Right lobe of liver (tissue), 6 donors: ENCODE measurements at regions not wholly inside any gene's neighbourhood (a gene's known extent, or its start where the extent isn't known, plus 50 kb on each side); places are given as distances from the start of the nearest gene placed in this dataset.

Experiments used
- ATAC-seq, 4 donors: fragments of 200-7000 bp; cut with Tn5 transposase; one replicate each; pipeline ENCODE4 v1.9.1; 2020; ENCODE audit warnings: mild to moderate bottlenecking in 4 of 4, moderate library complexity in 4 of 4
- DNase-seq, 3 donors: peaks; one replicate each; pipeline ENCODE4 v3.0.0-alpha.2; 2020
- H3K27ac ChIP-seq, 3 donors: fragments of 200-600 bp; one replicate each; pipeline ENCODE4 v1.8.0; 2022
- H3K27me3 ChIP-seq, 2 donors: fragments of 200-600 bp; one replicate each; pipeline ENCODE4 v1.8.0; 2022
- H3K36me3 ChIP-seq, 4 donors: fragments of 200-600 bp; sonication (generic) in 1 of 4; one replicate each; pipeline versions ENCODE4 v1.5.1 to v1.8.0; 2017 to 2022; ENCODE audit warnings: control low read depth in 1 of 4
- H3K4me1 ChIP-seq, 4 donors: fragments of 200-600 bp; sonication (generic) in 1 of 4; one replicate each; pipeline versions ENCODE4 v1.5.1 to v1.8.0; 2017 to 2022; ENCODE audit warnings: control low read depth in 1 of 4
- H3K4me3 ChIP-seq, 3 donors: fragments of 200-600 bp; one replicate each; pipeline ENCODE4 v1.8.0; 2022
- H3K9me3 ChIP-seq, 4 donors: fragments of 200-600 bp; sonication (generic) in 1 of 4; one replicate each; pipeline versions ENCODE4 v1.5.1 to v1.8.0; 2017 to 2022; ENCODE audit warnings: control low read depth in 1 of 4
- POLR2A ChIP-seq: fragments of 450-650 bp; IDR thresholded peaks from one replicate; pipeline ENCODE4 v1.6.1; 2017; ENCODE audit warnings: antibody characterized with exemption, mild to moderate bottlenecking
- WGBS: methylation state at CpG from one replicate; pipeline ENCODE4 v1.1.6; 2018; ENCODE audit warnings: low coverage, low lambda C conversion rate; ENCODE audit not compliant: insufficient coverage; ENCODE audit errors: missing lambda C conversion rate; 5-methylcytosine and 5-hydroxymethylcytosine counted together
- intact Hi-C, 2 donors: fragments of 100-400 bp; cut with DNase I; formaldehyde crosslinking; loops; one replicate each; pipeline versions ENCODE4 v1.11.2 to v1.14.1; 2022
- TF ChIP-seq, protein P1 (sequence below), 4 donors: fragments of 200-600 bp in 3 of 4; fragments of 450-650 bp in 1 of 4; IDR thresholded peaks; one replicate each; pipeline versions ENCODE4 v1.5.1 to v1.8.0; 2016 to 2022; ENCODE audit warnings: antibody characterized with exemption in 4 of 4, mild to moderate bottlenecking in 2 of 4
- donor health status: DM: no; HTN: yes; CAD: no.
- donor health status: DM: no; HTN: no; CAD: no.
- donor health status: DM: no; HTN: no; CAD: no.
- donor health status: DM: no; HTN: yes; CAD: no.
- donor health status: DM: no; HTN: yes; CAD: no.

DNA sequence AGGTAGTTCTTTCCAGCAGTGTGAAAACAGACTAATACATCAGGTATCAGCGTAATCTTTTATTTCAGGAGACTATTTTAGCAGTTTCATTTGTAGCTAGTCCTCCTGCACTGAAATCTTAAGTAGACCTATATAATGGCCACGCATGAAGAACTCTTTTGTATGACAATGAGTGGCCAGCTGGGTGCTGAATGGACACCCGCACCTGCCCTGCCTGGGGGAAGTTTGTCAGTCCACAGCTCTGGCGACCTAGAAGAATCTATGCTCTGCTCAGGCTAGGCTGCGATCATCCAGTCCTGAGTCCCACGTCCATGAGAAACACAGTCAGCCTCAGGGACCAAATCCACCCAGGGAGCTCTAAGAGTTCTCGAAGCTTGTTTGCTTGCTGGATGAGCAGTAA lies 709.2 kb upstream of the ID2 start:
- Histone ChIP-seq H3K27ac (no peak overlapping the region), H3K36me3 (no peaks in the 10 kb centered on the region), H3K4me3 (no peak overlapping the region), H3K27me3 (no peaks in the 10 kb centered on the region), H3K9me3 (no peaks in the 10 kb centered on the region), H3K4me1 (no peaks in the 10 kb centered on the region)
- DNase-seq (no peak), ATAC-seq (no peak)
- intact Hi-C loops, result no loop called here
- no peak for TF ChIP-seq POLR2A
- TF ChIP-seq, protein P1, sequence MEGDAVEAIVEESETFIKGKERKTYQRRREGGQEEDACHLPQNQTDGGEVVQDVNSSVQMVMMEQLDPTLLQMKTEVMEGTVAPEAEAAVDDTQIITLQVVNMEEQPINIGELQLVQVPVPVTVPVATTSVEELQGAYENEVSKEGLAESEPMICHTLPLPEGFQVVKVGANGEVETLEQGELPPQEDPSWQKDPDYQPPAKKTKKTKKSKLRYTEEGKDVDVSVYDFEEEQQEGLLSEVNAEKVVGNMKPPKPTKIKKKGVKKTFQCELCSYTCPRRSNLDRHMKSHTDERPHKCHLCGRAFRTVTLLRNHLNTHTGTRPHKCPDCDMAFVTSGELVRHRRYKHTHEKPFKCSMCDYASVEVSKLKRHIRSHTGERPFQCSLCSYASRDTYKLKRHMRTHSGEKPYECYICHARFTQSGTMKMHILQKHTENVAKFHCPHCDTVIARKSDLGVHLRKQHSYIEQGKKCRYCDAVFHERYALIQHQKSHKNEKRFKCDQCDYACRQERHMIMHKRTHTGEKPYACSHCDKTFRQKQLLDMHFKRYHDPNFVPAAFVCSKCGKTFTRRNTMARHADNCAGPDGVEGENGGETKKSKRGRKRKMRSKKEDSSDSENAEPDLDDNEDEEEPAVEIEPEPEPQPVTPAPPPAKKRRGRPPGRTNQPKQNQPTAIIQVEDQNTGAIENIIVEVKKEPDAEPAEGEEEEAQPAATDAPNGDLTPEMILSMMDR (IDR thresholded peaks at IDR 0.05), result no peak
- WGBS, result 95% methylated on average over 5 of the region's 7 CpGs

DNA sequence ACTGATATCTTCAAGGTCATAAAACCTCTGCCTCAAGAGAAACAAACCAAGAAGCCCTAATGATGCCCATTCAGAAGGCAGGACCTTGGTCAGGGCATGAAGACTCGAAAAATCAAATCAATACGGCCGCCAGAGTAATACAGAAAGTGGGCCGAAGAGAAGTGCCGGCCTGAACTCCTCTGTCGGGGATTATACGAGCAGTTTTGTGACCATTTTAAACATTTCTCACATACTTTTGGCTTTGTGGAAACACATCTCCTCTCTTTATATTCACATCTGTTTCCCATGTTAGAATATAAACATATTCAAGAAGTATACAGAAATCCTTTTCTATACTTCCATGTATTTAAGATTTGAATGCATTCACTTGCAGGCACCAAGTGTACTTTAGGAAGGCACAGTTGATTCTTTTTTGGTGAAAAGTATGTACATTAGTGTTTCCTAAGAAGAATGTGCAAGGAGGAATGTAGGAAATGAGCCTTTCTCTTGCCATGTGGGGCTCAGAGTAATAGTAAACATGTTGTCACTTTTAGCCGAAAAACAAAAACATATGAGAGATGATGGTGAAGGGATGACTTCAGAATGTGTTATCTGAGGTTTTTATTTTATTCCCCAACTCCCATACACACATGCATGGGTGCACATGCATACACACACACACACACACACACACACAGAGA lies 707.9 kb upstream of the ID2 start:
- TF ChIP-seq, protein P1 (IDR thresholded peaks at IDR 0.05), result no peak
- no peak for TF ChIP-seq POLR2A
- no peaks in the 10 kb centered on the region for H3K36me3 ChIP-seq
- H3K4me3 ChIP-seq, result no peak overlapping the region
- WGBS, result 87% methylated on average over 8 of the region's 8 CpGs
- intact Hi-C loops, result no loop called here
- no peak overlapping the region for H3K27ac ChIP-seq
- DNase-seq (no peak), ATAC-seq (no peak)
- no peaks in the 10 kb centered on the region for H3K9me3 ChIP-seq
- no peaks in the 10 kb centered on the region for H3K4me1 ChIP-seq
- H3K27me3 ChIP-seq, result no peaks in the 10 kb centered on the region

DNA sequence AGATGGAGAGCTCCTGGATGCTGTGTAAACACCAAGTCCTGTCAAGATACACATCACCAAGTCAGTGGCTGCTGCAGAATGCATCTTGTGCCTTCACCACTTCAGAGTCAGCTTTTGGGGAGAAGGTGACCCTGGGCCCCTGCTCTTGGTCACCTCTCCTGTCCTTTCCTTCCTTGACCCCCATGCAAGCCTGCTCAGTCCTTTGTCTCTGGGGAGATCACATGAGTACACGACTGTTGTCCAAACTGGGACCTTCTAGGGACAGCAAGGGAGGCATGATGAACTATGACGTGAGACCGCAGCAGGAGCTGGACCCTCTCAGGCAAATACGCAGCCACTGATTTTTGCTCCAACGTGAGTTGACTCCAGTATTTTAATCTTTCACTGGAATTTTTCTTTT lies 706.9 kb upstream of the ID2 start:
- intact Hi-C loops, result no loop called here
- ATAC-seq, result no peak
- TF ChIP-seq, protein P1 (IDR thresholded peaks at IDR 0.05), result no peak
- no peak for TF ChIP-seq POLR2A

DNA sequence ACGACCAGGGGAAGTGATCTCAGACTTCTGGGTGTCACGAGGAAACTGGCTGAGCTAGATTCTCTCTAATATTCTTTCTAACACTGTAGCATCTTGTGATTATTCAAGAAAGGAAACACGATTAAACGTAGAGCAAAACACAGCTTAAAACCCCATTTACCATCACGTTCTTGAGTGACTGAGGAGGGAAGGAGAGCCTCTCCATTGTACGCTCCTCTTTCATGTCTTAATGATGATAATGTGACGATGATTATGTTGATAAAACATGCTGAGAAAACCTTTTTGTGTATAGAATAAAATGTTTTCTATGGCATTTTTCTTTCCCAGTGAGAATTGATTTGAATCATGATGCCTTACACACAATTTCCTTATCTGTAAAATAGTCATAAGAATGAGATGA lies 705.6 kb upstream of the ID2 start:
- Histone ChIP-seq H3K27me3 (no peaks in the 10 kb centered on the region), H3K4me1 (no peaks in the 10 kb centered on the region), H3K27ac (no peak overlapping the region), H3K36me3 (no peaks in the 10 kb centered on the region), H3K4me3 (no peak overlapping the region), H3K9me3 (no peaks in the 10 kb centered on the region)
- WGBS, result 69% methylated on average over 7 of the region's 7 CpGs
- intact Hi-C loops, result no loop called here
- DNase-seq, result no peak
- TF ChIP-seq POLR2A, result no peak
- TF ChIP-seq, protein P1 (IDR thresholded peaks at IDR 0.05), result no peak
- ATAC-seq, result no peak

More for the DNA sequence above, 706.9 kb upstream of the ID2 start:
- Histone ChIP-seq H3K27ac (no peak overlapping the region), H3K27me3 (no peaks in the 10 kb centered on the region), H3K4me1 (no peaks in the 10 kb centered on the region), H3K36me3 (no peaks in the 10 kb centered on the region), H3K9me3 (no peaks in the 10 kb centered on the region), H3K4me3 (no peak overlapping the region)
- WGBS, result 86% methylated on average over 5 of the region's 5 CpGs
- DNase-seq, result no peak

DNA sequence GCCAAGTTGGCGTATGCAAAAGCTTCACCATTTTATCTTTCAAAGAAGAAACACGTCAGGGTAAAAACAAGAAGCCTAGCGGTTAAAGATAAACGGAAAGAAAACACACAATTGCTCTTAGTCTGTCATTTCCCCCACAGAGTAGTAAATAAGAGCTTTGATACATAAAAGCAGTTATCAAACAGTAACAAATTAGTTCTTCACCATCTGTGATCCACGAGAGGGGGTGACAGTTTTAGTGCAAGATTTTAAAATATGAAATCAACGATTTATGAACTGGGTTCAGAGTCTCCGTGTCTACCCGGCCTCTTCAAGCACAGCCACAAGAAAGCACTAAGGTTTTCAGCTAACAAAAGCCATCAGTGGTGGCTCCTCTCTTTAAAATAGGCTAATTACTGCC lies 703.9 kb upstream of the ID2 start:
- Histone ChIP-seq H3K36me3 (no peaks in the 10 kb centered on the region), H3K27ac (no peak overlapping the region), H3K27me3 (no peaks in the 10 kb centered on the region), H3K4me1 (no peaks in the 10 kb centered on the region), H3K4me3 (no peak overlapping the region), H3K9me3 (no peaks in the 10 kb centered on the region)
- no peak for DNase-seq
- no peak for ATAC-seq
- TF ChIP-seq POLR2A, result no peak
- TF ChIP-seq, protein P1 (IDR thresholded peaks at IDR 0.05), result no peak
- WGBS, result 57% methylated on average over 8 of the region's 8 CpGs
- intact Hi-C loops, result no loop called here
